ENCODE measurements at regions not wholly inside any gene's neighbourhood (a gene's known extent, or its start where the extent isn't known, plus 50 kb on each side); places are given as distances from the start of the nearest gene placed in this dataset.

- no peak for DNase-seq
Observed at GRCh38 chr9:90343366-90343765, 299.3 kb downstream of the DIRAS2 start.

GRCh38 chr9:90343991-90344390 is 298.6 kb downstream of the DIRAS2 start:
- no peak for DNase-seq

DNA sequence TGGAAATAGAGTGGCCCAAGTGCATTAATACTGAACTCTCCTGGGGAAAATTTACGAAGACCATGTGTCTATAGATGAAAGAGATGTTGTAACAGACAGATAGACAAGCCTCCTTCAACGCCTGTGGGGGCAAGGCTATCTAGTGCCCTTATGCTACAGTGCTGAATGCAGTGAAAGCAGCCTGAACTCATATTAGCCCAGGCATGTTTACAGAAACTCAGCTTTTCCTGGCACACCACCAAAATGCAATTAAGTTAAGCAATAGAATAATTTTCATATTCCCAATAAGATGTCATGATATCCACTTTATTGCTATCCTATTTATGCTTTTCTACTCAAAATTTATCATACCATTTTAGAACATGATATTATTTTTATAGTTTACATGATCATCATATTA is 277.0 kb downstream of the DIRAS2 start:
- DNase-seq = no peak

- DNase-seq = no peak
Observed at GRCh38 chr9:90368241-90368640, 274.4 kb downstream of the DIRAS2 start.

DNA sequence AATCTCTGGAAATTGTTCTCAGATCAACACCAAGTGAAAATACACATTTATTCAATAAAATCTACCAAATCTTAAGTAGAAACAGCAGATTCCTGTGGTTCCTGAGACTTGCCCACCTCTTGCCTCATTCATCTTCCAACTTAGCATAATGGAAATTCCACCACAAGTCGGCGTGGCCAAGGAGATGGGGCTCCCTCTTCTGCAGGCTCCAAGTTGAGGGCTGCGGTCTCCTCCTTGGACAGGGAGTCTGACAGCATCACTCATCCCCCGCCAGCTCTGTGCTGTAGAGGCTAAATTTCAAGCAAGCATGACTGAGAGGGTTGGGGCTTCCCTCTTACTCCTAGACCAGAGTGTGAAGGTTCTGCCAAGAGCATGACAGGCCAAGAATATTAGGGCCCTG is 273.7 kb downstream of the DIRAS2 start:
- DNase-seq = no peak

DNA sequence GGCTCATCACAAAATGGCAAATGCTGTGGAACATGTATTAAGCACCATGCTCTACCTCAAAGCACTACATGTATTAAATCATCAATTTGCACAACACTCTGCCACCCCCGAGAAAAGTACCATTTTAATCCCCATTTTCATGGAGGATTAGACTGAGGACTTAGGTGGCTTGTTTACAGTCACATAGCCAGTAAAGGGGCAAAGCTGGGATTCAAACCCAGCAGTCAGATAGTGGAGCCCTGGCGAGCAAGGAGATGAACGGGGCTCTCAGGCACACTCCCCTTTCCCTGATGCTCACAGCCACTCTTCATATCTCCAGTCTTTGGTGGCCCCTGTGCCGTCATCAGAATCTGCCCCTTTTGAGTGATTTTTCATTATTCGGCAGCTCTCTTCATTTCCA is 262.9 kb downstream of the DIRAS2 start:
- no peak for DNase-seq

DNA sequence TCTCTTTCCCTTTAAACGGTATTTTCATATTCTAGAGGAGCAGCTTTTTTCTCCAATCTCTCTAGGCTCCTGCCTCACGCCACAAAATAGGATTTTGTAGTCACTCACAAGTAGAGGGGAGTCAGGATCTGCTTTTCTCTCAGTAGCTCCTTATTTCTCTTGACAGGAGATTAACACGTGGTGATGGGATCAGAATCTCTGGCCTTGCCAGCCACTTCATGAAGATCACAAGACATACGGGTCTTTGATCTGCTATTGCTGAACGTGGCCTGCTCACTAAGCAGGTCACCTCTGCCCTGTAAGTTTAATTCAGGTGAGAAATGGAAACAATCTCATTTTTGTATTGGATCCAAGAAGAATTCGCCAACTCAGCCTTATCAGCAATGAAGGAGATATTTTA is 257.5 kb downstream of the DIRAS2 start:
- no peak for DNase-seq

DNA sequence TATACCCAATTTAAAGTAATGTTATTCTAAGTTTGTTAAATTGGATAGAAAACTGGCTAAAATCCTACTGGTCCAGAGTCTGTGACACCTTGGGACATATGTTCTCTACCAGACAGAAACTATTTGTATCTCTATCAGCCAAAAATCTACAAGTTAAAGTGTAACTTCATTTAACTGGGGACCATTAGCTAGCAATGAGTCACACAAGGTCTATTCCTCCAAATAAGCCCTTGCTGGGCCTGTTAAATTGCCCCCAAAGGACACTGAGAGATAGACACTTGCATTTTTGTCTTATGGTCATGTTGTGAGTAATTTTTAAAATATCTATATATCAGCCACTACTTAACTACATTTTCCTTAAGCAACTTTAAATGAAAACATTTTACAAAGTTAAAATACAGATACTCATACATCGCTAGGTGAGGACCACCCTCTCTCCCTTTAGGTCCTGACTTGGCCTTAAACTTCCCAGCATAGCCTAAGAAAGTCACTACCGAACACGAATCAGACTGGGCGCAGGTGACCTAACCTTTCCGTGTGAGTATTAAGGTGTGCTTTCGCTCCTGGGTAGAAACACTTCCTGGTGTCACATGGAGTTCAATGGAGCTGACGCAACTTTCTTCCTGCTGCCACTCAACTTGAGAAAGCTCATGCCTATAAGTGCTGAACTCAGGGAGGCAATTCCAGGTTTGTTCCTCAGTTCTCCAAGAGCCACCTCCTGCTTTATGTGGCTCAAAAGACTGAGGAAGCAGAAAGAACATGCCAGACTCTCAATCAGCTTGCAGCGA is 249.1 kb downstream of the DIRAS2 start:
- DNase-seq = no peak

GRCh38 chr9:90394871-90395270 is 247.8 kb downstream of the DIRAS2 start:
- no peak for DNase-seq

DNA sequence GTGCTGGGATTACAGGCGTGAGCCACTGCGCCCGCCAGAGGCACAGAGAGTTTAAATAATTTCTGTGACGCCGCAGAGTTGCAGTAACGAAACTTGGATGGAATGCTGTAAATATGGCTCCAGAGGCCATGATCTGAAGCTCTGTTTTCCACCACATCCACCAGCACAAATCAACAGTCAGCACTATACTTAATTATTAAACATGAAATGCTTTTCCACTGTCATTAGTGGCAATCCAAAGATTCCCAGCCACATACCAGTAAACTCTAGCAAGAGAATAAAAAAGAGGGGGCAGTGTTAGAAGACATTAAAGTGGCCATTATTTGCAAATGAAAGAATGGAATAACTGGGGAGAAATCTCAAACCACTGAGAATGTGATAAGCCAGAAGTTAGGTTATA is 242.5 kb downstream of the DIRAS2 start:
- no peak for DNase-seq

- DNase-seq = no peak
Observed at GRCh38 chr9:90408659-90409058, 234.0 kb downstream of the DIRAS2 start.

DNA sequence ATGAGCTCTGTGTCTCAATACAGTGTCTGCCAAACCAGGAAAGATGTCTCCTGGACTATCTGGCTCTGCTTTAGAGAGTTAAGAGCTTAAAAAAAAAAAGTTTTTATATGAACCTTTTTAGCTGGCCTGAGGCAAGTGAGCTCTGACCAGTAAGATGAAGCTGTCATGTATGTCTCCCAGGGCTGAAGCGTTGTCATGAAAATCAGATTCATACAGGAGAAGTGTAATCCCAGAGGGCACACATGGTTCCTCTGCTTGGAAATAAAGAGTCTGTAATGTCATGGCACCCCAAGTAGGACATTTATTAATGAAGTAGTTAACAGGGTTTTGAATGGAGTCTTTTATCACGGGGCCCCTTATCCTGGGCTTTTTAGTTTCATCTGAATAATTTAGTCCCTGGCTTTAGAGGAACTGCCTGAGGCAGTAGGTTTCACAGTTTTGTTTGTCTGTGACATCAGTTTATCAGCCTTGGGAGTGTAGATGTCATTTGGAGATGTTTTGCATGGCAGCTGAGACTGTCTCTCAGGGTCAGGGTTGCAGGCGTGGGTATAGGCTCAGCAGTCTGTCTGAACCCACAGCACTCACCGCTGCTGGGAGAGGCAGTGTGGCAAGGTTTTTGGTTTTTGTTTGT is 223.3 kb downstream of the DIRAS2 start:
- DNase-seq = no peak

DNA sequence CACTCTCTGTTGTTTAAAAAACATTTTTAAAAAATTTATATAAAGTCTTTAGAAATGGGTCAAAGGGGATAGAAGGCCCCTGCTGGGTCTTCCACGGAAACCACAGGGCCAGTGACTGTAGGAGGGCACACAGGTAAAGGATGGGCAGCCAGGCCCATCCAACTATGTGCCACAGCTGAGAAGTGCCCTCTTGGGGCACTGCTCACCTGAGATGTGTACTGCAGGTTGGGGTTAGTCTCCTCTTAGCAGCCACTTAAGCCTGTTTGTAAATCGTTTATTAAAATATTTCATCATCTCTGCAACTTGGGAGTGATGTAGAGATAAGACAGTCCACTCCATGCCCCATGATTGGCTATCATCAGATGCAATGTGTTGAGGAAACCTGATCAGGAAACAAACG is 222.4 kb downstream of the DIRAS2 start:
- DNase-seq = no peak

DNA sequence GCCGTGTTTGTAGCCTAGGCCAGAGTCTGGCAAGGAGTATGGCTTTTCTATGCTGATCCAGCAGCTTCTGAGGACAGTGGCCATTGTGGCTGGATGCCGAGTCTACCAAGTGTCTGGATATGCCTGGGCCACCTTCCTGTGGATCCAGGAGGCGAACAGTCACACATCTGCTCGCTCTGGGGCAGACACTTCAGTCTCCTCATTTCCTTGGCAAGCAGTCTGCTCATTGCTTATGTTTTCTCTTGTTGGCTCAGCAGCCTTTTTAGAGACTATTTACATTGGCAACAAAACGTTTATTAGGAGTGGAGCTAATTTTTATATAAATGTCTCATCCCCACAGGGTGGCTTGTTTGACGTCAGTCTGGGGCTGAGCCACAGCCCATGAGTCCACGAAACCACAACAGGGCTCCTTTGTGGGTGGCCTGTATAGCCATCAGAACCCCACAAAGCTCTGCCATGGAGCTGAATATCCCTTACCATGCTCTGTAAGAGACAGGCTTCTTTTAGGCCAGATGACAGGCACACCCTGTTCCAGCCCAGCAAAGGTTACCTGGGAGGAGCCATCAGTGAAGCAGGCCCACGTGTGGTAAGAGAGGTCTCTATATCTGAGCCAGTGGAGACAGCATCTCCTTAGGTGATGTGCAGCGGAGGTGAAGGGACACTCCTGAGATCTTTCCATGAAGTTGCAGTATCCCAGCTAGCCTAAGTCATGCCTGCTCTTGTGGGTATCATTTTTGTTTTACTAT is 221.7 kb downstream of the DIRAS2 start:
- DNase-seq = no peak

DNA sequence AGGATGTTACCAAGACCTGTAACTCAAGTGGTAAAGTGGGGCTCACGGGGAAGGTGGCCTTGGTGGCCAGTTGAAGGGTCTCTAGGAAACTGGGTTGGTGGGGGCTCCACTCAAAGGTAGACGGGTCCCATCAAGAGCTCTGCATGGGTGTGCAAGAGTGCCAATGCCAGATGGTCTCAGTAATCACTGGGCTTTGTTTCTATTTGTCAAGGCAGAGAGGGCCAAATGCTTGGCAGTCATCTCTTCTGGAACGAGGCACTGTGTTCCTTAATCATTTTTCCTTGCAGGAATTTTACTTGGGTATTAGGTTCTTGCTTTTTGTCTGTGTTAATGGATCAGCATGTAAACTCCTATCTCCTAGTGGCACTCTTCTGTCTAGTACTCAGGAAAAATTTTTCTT is 220.8 kb downstream of the DIRAS2 start:
- DNase-seq = no peak

GRCh38 chr9:90423661-90424193 is 218.9 kb downstream of the DIRAS2 start:
- no peak for DNase-seq

DNA sequence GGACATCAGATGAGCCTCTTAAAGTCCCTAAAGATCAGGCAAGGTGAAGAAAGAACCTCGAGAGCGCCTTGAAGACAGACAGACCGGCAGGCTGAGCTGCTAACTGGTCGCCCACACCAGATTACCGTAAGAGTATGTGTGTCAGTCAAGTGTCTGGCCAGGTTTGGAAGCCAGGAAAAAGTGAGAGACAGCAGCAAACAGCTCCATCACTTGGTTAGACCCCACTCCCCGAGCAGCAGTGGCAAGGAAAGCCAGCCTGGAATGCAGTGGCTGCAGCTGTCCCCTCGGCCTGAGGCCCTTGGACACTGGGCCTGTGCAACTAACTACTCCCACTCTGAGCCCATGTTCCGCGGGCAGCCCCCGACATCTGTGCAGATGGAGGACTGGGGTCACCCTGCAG is 214.1 kb downstream of the DIRAS2 start:
- no peak for DNase-seq

- DNase-seq = no peak
Observed at GRCh38 chr9:90432951-90433350, 209.7 kb downstream of the DIRAS2 start.

GRCh38 chr9:90433398-90433941 is 209.2 kb downstream of the DIRAS2 start:
- no peak for DNase-seq

DNA sequence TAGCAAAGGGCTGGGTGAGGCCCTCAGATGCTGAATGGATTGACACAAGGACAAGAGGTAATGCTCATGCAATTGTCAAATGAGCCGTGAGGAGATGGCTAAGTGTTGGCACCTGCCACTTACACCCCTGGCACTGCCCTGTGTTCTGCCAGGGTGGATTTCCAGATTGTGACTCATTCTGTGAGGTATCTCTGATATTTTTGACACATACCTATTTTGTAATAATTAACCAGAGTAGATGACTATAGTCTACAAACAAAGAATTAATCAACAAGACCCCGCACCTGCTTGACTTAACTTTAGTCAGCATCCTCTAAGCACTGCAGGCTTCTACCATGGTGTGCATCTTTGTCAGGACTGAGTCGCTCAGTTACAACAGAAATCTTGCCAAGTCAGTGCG is 200.8 kb downstream of the DIRAS2 start:
- DNase-seq = no peak

DNA sequence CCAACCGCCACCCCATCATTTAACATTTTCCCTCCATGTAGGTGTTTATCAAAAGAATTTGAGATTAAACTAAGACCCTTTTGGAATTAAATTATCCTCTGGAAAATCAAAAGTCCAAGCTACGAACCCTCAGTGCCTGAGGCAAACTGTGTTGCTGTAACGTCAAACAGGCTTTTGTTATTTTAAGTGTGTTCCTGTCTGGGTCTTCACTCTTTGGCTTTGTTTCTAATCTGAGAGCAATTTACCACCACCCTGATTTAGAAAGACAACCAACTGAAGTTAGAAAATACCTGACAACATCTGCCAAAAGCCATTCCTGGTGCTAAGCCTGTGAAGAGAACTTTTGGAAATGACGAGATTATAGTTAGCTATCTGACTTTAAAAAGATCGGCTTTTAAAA is 199.9 kb downstream of the DIRAS2 start:
- DNase-seq = no peak

DNA sequence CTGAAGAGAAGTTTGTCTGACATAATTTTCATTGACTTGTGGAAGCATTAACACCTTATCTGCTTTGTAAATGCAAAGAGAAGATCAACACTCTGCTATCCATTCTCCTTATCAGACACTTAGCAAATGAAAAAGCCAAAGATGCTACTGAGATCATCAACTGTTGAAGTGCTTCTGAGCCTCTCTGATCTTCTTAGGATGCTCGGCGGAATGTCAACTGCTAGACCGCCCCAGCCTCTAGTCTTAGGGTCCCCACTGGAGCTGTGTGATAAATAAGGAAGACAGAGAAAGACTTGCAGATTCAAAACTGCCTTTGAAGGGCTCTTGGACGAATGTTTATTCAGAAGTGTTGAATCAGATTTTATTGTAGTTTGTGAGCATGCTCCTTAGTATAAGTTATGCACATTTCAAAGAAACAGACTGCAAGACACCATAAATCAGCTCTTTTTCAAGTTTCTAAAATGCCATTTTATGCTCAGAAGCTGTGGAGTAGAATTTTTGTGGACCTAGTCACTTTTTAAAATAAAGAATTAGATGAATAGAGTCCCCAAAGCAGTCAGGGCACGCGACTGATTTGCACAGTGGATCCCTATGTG is 197.9 kb downstream of the DIRAS2 start:
- no peak for DNase-seq

- no peak for DNase-seq
Observed at GRCh38 chr9:90445391-90445790, 197.2 kb downstream of the DIRAS2 start.
